ENCODE measurements at regions not wholly inside any gene's neighbourhood (a gene's known extent, or its start where the extent isn't known, plus 50 kb on each side); places are given as distances from the start of the nearest gene placed in this dataset.

DNA sequence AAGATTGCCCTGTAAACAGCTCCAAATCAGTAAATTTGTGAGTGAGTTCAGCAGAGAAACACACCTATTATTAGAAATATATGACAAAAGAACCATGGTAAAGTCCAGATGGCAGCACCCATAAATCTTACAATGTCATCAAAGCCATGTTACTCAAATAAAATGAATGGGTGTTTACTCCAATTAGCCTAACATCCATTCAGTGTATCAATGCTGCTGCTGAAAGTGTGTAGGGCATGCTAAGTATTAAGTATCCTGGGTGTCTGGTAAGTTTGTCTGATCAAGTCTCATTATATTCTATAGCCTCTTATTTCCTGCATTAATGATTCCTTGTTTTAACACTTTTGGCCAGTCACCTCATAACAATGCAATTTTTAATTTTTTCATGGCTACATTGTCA, 185.5 kb upstream of the STEAP4 start:
- Mint-ChIP-seq H3K27ac (no peak overlapping the region), H3K9me3 (no peaks in the 10 kb centered on the region; a peak in 1 of 5 replicates)
- no peak overlapping the region for H2AK5ac ChIP-seq (ENCODE audit: insufficient read length, low read length)

More for the DNA sequence above, 185.5 kb upstream of the STEAP4 start:
- Histone ChIP-seq H3K27ac (ENCODE audit: insufficient read length, low read depth, low read length) (no peak overlapping the region), H3K14ac (ENCODE audit: insufficient read depth, low read length) (no peak overlapping the region), H2BK12ac (ENCODE audit: insufficient read length, low read depth, low read length) (no peak overlapping the region), H2BK15ac (ENCODE audit: low read depth, low read length) (no peak overlapping the region), H3K4me1 (ENCODE audit: insufficient read depth, low read length) (0 out of 2 replicates have a peak, but pooled peaks cover 2% of the 10 kb centered on the region), H3K9ac (ENCODE audit: extremely low read depth, insufficient read length, low read length) (no peak overlapping the region), H3K4ac (ENCODE audit: low read depth, low read length) (no peak overlapping the region), H2BK5ac (ENCODE audit: insufficient read length, low read length) (no peak overlapping the region), H3K56ac (ENCODE audit: insufficient read length, low read depth, low read length) (no peak overlapping the region), H3K18ac (ENCODE audit: insufficient read length, low read depth, low read length) (no peak overlapping the region), H2BK20ac (ENCODE audit: low read depth, low read length, poor library complexity, severe bottlenecking) (no peak overlapping the region), H3K4me2 (ENCODE audit: insufficient read depth, insufficient read length, low read length) (no peak overlapping the region), H3K23me2 (ENCODE audit: insufficient read length, low read depth, low read length, poor library complexity, severe bottlenecking) (no peaks in the 10 kb centered on the region), H3K27me3 (ENCODE audit: insufficient read depth, low read length) (no peaks in the 10 kb centered on the region), H3T11ph (ENCODE audit: low read length) (no peak overlapping the region), H4K5ac (ENCODE audit: insufficient read length, low read depth, low read length) (no peak overlapping the region), H4K91ac (ENCODE audit: insufficient read length, low read depth, low read length) (no peak overlapping the region), H4K8ac (replicated peaks; ENCODE audit: insufficient read length, low read depth, low read length) (no peak overlapping the region), H3K23ac (ENCODE audit: insufficient read length, low read depth, low read length) (no peak overlapping the region), H2BK120ac (ENCODE audit: low read depth, low read length, poor library complexity, severe bottlenecking) (no peak overlapping the region), H4K20me1 (ENCODE audit: control insufficient read depth, insufficient read depth, insufficient read length) (no peaks in the 10 kb centered on the region), H3K9me3 (ENCODE audit: control insufficient read depth, low read depth, low read length) (no peaks in the 10 kb centered on the region), H2AFZ (ENCODE audit: low read length) (no peak overlapping the region), H3K79me1 (ENCODE audit: insufficient read depth, low read depth, low read length, poor library complexity, severe bottlenecking) (no peaks in the 10 kb centered on the region), H3K79me2 (ENCODE audit: insufficient read depth, low read length) (no peaks in the 10 kb centered on the region)
- TF ChIP-seq, protein P1, sequence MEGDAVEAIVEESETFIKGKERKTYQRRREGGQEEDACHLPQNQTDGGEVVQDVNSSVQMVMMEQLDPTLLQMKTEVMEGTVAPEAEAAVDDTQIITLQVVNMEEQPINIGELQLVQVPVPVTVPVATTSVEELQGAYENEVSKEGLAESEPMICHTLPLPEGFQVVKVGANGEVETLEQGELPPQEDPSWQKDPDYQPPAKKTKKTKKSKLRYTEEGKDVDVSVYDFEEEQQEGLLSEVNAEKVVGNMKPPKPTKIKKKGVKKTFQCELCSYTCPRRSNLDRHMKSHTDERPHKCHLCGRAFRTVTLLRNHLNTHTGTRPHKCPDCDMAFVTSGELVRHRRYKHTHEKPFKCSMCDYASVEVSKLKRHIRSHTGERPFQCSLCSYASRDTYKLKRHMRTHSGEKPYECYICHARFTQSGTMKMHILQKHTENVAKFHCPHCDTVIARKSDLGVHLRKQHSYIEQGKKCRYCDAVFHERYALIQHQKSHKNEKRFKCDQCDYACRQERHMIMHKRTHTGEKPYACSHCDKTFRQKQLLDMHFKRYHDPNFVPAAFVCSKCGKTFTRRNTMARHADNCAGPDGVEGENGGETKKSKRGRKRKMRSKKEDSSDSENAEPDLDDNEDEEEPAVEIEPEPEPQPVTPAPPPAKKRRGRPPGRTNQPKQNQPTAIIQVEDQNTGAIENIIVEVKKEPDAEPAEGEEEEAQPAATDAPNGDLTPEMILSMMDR (conservative IDR thresholded peaks at IDR 0.05) = no peak
- no peak overlapping the region for H3K4me3 Mint-ChIP-seq
- peaks cover 25 to 28% of the 10 kb centered on the region in 2 experiments for H3K4me1 Mint-ChIP-seq
- no peak for DNase-seq
- no peaks in the 10 kb centered on the region for H3K27me3 Mint-ChIP-seq (ENCODE audit: low read depth)
- H3K36me3 Mint-ChIP-seq (ENCODE audit: insufficient read depth in 1 of 3, low read depth in 3 of 3) = no peaks in the 10 kb centered on the region
